ENCODE measurements at regions not wholly inside any gene's neighbourhood (a gene's known extent, or its start where the extent isn't known, plus 50 kb on each side); places are given as distances from the start of the nearest gene placed in this dataset.

DNA sequence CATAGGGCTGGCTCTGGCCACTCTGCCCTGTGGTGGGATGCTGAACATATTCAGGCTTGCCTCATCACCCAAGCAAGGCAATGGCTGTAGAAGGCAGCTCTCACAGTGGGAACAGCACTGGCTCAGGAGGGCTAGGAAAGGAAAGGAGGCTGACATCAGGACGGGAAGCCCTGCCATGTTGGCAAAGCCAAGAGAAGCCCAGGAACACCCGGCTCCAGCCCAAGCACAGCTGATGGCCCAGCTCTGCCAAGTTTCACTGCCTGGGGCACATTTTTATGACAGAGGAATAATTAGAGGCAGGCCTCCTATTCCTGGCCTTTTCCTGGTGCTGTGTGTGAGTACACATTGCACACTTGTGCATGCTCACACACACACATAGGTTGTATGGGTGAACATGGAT is 163.6 kb upstream of the SMIM23 start:
- TF ChIP-seq CTCF (IDR thresholded peaks at IDR 0.05) (no peak), EZH2 (IDR thresholded peaks at IDR 0.05; ENCODE audit: borderline replicate concordance, insufficient read depth, low read depth, low read length, poor library complexity, severe bottlenecking) (no peak)
